ENCODE measurements at regions not wholly inside any gene's neighbourhood (a gene's known extent, or its start where the extent isn't known, plus 50 kb on each side); places are given as distances from the start of the nearest gene placed in this dataset.

DNA sequence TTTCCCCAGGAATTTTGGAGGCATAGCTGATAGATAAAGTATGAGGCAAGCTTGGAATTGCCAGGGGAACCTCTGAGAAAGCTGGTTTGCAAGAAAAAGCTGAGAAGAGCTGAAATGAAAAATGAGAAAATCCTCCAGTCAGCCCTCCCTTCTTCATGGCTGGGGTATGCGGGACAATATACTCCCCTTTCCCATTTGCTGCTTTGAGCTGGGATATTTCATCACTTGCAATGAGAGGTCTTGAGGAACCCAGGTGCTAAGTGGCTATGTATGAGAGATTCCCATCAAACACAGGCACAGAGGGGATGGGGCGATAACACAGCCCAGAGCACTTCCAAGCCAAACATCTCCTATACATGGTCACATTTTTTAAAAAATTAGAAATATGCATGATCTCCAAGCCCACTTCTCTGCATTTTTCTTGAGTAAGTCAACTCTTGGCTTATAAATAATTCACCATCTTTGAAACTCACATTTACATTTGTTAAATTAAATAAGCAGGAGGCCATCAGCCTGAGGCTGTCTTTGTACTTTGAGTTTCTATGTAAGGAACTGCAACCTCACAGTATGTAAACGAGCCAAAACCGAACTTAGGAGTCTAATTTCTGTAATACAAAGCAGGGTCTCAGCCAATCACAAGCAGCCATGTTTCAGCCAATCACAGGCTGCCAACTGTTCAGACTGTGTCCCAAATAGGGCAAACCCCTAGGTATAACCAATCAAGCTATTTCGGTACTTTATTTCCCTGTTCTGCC is 983.6 kb upstream of the NR2F2 start:
- TF ChIP-seq, protein P1, sequence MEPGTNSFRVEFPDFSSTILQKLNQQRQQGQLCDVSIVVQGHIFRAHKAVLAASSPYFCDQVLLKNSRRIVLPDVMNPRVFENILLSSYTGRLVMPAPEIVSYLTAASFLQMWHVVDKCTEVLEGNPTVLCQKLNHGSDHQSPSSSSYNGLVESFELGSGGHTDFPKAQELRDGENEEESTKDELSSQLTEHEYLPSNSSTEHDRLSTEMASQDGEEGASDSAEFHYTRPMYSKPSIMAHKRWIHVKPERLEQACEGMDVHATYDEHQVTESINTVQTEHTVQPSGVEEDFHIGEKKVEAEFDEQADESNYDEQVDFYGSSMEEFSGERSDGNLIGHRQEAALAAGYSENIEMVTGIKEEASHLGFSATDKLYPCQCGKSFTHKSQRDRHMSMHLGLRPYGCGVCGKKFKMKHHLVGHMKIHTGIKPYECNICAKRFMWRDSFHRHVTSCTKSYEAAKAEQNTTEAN (CRISPR knock-in tag; conservative IDR thresholded peaks at IDR 0.05): no peak
- TF ChIP-seq SP5 (CRISPR knock-in tag; IDR thresholded peaks at IDR 0.05; ENCODE audit: borderline replicate concordance, low read depth) (no peak), ZBTB7A (CRISPR knock-in tag; IDR thresholded peaks at IDR 0.05) (no peak), HDAC2 (CRISPR knock-in tag; IDR thresholded peaks at IDR 0.05) (no peak), POLR2A (IDR thresholded peaks at IDR 0.05; ENCODE audit: insufficient read depth in 1 of 2, low read depth in 2 of 2, low read length in 2 of 2) (no peak), FOXM1 (CRISPR knock-in tag; IDR thresholded peaks at IDR 0.05) (no peak), SMAD1 (CRISPR knock-in tag; IDR thresholded peaks at IDR 0.05; ENCODE audit: borderline replicate concordance, low read depth) (no peak), ZKSCAN1 (IDR thresholded peaks at IDR 0.05; ENCODE audit: low read length) (no peak), SP4 (CRISPR knock-in tag; IDR thresholded peaks at IDR 0.05) (no peak)
- TF ChIP-seq, protein P2, sequence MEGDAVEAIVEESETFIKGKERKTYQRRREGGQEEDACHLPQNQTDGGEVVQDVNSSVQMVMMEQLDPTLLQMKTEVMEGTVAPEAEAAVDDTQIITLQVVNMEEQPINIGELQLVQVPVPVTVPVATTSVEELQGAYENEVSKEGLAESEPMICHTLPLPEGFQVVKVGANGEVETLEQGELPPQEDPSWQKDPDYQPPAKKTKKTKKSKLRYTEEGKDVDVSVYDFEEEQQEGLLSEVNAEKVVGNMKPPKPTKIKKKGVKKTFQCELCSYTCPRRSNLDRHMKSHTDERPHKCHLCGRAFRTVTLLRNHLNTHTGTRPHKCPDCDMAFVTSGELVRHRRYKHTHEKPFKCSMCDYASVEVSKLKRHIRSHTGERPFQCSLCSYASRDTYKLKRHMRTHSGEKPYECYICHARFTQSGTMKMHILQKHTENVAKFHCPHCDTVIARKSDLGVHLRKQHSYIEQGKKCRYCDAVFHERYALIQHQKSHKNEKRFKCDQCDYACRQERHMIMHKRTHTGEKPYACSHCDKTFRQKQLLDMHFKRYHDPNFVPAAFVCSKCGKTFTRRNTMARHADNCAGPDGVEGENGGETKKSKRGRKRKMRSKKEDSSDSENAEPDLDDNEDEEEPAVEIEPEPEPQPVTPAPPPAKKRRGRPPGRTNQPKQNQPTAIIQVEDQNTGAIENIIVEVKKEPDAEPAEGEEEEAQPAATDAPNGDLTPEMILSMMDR (CRISPR knock-in tag; IDR thresholded peaks at IDR 0.05): no peak
- TF ChIP-seq, protein P3, sequence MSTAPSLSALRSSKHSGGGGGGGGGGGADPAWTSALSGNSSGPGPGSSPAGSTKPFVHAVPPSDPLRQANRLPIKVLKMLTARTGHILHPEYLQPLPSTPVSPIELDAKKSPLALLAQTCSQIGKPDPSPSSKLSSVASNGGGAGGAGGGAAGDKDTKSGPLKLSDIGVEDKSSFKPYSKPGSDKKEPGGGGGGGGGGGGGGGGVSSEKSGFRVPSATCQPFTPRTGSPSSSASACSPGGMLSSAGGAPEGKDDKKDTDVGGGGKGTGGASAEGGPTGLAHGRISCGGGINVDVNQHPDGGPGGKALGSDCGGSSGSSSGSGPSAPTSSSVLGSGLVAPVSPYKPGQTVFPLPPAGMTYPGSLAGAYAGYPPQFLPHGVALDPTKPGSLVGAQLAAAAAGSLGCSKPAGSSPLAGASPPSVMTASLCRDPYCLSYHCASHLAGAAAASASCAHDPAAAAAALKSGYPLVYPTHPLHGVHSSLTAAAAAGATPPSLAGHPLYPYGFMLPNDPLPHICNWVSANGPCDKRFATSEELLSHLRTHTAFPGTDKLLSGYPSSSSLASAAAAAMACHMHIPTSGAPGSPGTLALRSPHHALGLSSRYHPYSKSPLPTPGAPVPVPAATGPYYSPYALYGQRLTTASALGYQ (CRISPR knock-in tag; IDR thresholded peaks at IDR 0.05): no peak
- TF ChIP-seq, protein P4, sequence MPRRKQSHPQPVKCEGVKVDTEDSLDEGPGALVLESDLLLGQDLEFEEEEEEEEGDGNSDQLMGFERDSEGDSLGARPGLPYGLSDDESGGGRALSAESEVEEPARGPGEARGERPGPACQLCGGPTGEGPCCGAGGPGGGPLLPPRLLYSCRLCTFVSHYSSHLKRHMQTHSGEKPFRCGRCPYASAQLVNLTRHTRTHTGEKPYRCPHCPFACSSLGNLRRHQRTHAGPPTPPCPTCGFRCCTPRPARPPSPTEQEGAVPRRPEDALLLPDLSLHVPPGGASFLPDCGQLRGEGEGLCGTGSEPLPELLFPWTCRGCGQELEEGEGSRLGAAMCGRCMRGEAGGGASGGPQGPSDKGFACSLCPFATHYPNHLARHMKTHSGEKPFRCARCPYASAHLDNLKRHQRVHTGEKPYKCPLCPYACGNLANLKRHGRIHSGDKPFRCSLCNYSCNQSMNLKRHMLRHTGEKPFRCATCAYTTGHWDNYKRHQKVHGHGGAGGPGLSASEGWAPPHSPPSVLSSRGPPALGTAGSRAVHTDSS (CRISPR knock-in tag; conservative IDR thresholded peaks at IDR 0.05): no peak
- TF ChIP-seq, protein P5, sequence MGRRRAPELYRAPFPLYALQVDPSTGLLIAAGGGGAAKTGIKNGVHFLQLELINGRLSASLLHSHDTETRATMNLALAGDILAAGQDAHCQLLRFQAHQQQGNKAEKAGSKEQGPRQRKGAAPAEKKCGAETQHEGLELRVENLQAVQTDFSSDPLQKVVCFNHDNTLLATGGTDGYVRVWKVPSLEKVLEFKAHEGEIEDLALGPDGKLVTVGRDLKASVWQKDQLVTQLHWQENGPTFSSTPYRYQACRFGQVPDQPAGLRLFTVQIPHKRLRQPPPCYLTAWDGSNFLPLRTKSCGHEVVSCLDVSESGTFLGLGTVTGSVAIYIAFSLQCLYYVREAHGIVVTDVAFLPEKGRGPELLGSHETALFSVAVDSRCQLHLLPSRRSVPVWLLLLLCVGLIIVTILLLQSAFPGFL (CRISPR knock-in tag; IDR thresholded peaks at IDR 0.05): no peak
